ENCODE measurements at regions not wholly inside any gene's neighbourhood (a gene's known extent, or its start where the extent isn't known, plus 50 kb on each side); places are given as distances from the start of the nearest gene placed in this dataset.

DNA sequence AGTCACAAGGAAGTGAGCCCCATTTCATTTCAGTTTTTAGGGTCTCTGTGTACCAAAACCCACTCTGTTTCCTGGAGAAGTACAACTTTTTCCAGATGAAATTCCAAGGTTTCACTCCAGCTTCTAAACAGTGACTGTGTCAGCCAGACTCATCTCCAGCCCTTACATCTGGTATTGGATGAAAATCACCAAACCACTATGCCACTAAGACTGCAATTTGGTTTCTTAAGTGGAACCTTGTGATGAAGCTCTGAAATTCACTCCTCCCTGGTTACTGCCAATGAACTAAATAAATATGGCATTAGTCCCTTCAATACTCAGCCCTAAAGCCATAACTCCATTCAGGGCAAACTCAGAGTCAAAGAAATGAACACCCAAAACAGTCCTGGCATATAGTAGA lies 211.2 kb upstream of the DAPK1 start:
- Histone ChIP-seq H3K4me3 (no peak overlapping the region), H3K27me3 (no peaks in the 10 kb centered on the region), H3K36me3 (no peaks in the 10 kb centered on the region), H3K27ac (no peak overlapping the region), H3K4me1 (no peaks in the 10 kb centered on the region), H3K9me3 (no peaks in the 10 kb centered on the region)
- intact Hi-C loops (cut with DNase I): no loop called here
- no peak for DNase-seq (ENCODE audit: extremely low spot score in 2 of 2)
- TF ChIP-seq, protein P1, sequence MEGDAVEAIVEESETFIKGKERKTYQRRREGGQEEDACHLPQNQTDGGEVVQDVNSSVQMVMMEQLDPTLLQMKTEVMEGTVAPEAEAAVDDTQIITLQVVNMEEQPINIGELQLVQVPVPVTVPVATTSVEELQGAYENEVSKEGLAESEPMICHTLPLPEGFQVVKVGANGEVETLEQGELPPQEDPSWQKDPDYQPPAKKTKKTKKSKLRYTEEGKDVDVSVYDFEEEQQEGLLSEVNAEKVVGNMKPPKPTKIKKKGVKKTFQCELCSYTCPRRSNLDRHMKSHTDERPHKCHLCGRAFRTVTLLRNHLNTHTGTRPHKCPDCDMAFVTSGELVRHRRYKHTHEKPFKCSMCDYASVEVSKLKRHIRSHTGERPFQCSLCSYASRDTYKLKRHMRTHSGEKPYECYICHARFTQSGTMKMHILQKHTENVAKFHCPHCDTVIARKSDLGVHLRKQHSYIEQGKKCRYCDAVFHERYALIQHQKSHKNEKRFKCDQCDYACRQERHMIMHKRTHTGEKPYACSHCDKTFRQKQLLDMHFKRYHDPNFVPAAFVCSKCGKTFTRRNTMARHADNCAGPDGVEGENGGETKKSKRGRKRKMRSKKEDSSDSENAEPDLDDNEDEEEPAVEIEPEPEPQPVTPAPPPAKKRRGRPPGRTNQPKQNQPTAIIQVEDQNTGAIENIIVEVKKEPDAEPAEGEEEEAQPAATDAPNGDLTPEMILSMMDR (IDR thresholded peaks at IDR 0.05): no peak
- no peak for TF ChIP-seq POLR2AphosphoS5 (IDR thresholded peaks at IDR 0.05; ENCODE audit: insufficient read depth in 1 of 2, low read depth in 1 of 2)
- TF ChIP-seq POLR2A (IDR thresholded peaks at IDR 0.05): no peak

DNA sequence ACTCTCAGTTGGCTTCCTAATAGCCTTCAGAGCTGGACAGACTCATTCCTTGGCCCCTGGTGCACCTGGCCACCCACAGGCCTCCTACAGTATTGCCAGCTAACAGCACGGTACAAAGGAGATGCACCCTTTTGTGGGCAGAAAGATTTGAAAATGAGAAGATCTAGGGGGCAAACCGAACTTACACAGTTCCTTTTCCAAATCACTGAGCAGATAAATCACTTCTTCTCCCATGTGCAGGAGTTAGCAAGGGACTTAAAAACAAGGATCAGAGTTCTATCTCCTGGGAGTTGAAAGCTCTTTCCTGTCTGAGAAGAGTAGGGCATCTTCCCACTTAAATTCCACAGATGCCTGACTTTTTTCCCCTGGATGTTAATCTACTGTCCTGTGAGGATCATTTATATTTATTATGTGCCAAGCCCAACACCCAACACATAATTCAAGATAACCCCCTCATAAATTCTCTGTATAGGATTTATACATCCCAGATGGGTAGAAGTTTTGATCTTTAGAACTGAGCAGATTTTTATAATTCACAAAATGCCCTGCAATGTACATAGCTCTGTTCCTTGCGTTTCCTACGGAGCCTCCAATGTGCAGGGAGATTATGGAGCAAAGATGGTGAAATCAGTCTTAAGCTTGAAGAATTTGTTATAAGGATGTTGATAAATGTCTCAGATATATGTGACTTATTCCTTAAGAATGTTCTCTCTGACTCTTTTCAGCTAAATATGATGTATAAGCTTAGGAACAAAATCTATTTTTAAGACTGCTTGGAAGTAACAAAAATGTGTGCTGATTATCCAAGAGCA lies 207.2 kb upstream of the DAPK1 start:
- intact Hi-C loops (cut with DNase I): no loop called here
- no peak for TF ChIP-seq POLR2A (IDR thresholded peaks at IDR 0.05)
- TF ChIP-seq, protein P1 (IDR thresholded peaks at IDR 0.05): no peak
- TF ChIP-seq POLR2AphosphoS5 (IDR thresholded peaks at IDR 0.05; ENCODE audit: insufficient read depth in 1 of 2, low read depth in 1 of 2): no peak
- Histone ChIP-seq H3K36me3 (no peaks in the 10 kb centered on the region), H3K27me3 (no peaks in the 10 kb centered on the region), H3K27ac (no peak overlapping the region), H3K4me3 (no peak overlapping the region), H3K4me1 (no peaks in the 10 kb centered on the region), H3K9me3 (no peaks in the 10 kb centered on the region)
- DNase-seq (ENCODE audit: extremely low spot score in 2 of 2): no peak

DNA sequence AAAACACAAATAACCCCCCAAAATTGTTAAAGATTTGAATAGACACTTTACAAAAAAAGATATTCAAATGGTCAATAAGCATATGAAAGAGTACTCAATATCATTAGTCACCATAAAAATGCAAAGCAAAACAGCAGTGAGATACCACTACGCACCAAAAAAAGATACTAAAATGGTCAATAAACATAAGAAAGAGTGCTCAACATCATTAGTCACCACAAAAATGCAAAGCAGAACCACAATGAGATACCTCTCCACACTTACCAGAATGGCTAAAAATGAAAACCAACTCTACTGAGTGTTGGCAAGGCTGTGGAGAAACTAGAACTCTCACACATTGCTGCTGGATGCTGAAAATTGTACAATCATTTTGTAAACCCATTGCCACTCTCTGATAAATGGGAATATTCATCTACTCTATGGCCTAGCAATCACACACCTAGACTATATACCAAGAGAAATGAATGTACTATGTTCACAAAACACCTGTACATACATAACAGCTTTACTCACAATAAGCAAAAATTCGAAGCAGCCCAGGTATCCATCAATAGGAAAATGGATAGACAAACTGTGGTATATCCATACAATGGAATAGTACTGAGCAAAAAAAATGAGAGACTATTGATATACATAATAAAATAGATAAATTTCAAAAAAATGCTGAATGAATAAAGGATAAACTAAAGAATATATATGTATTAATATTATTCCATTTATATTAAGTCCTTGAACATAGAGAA lies 205.0 kb upstream of the DAPK1 start:
- Histone ChIP-seq H3K9me3 (no peaks in the 10 kb centered on the region), H3K27ac (no peak overlapping the region), H3K36me3 (no peaks in the 10 kb centered on the region), H3K27me3 (no peaks in the 10 kb centered on the region), H3K4me1 (no peaks in the 10 kb centered on the region), H3K4me3 (no peak overlapping the region)
- no peak for DNase-seq (ENCODE audit: extremely low spot score in 2 of 2)
- intact Hi-C loops (cut with DNase I): no loop called here
- TF ChIP-seq, protein P1 (IDR thresholded peaks at IDR 0.05): no peak
- TF ChIP-seq POLR2A (IDR thresholded peaks at IDR 0.05) (no peak), POLR2AphosphoS5 (IDR thresholded peaks at IDR 0.05; ENCODE audit: insufficient read depth in 1 of 2, low read depth in 1 of 2) (no peak)

DNA sequence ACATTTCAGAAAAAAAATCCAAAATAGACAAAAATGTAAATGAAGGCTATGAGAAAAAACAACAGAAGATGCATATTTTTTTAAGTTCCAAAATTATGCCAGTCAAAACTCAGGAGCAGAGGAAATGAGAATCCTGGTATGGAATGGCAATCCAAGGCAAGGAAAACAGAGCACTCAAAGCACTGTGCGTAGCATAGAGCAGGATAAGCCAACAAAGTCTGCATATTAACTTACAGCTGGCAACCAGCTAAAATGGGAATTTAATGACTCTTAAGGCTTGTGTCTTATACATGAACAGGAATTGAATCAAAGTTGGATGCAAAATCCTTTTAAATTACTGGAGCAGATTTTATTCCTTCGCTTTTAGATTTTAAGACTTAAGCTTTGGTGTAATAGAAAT lies 203.5 kb upstream of the DAPK1 start:
- no peaks in the 10 kb centered on the region for H3K4me1 ChIP-seq
- no peak overlapping the region for H3K4me3 ChIP-seq
- no peaks in the 10 kb centered on the region for H3K27me3 ChIP-seq
- DNase-seq (ENCODE audit: extremely low spot score in 2 of 2): no peak
- H3K27ac ChIP-seq: no peak overlapping the region
- H3K9me3 ChIP-seq: no peaks in the 10 kb centered on the region
- intact Hi-C loops (cut with DNase I): no loop called here
- no peak for TF ChIP-seq POLR2A (IDR thresholded peaks at IDR 0.05)
- no peak for TF ChIP-seq POLR2AphosphoS5 (IDR thresholded peaks at IDR 0.05; ENCODE audit: insufficient read depth in 1 of 2, low read depth in 1 of 2)
- TF ChIP-seq, protein P1 (IDR thresholded peaks at IDR 0.05): no peak
- H3K36me3 ChIP-seq: no peaks in the 10 kb centered on the region

DNA sequence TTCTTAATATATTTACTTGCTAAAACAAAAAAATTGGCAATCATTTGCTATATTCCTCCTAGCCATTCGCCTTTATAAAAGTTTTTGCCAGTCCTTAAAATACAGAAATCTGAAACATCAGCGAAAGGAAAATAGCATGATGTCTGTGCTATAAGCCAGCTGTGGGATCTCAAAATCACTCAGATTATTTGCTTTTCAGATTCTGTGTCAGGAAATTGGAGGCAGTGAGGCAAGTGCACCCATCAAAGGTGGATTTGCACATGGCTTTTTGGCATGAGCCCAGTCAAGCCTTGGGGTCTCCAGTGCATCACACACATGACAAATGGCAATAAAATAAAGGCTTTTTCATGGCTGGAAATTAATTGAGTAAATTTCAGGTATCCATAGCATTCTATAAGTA lies 196.8 kb upstream of the DAPK1 start:
- intact Hi-C loops (cut with DNase I): no loop called here
- Histone ChIP-seq H3K36me3 (no peaks in the 10 kb centered on the region), H3K27ac (no peak overlapping the region), H3K4me3 (no peak overlapping the region), H3K9me3 (no peaks in the 10 kb centered on the region), H3K4me1 (no peaks in the 10 kb centered on the region), H3K27me3 (no peaks in the 10 kb centered on the region)
- no peak for DNase-seq (ENCODE audit: extremely low spot score in 2 of 2)
- TF ChIP-seq POLR2A (IDR thresholded peaks at IDR 0.05) (no peak), POLR2AphosphoS5 (IDR thresholded peaks at IDR 0.05; ENCODE audit: insufficient read depth in 1 of 2, low read depth in 1 of 2) (no peak)
- TF ChIP-seq, protein P1 (IDR thresholded peaks at IDR 0.05): no peak

Measured in vagina (tissue), 2 donors.